ENCODE measurements at regions not wholly inside any gene's neighbourhood (a gene's known extent, or its start where the extent isn't known, plus 50 kb on each side); places are given as distances from the start of the nearest gene placed in this dataset.
"Not testable (repeated sequence)": the region's sequence is repeated elsewhere in the genome, so short reads cannot be mapped to it uniquely, and the experiment has no call there.

GRCh38 chr16:21361612-21362227 lies 83.6 kb upstream of the CRYM start:
- DNase-seq (ENCODE audit: low spot score): not testable (repeated sequence)

- DNase-seq (ENCODE audit: low spot score): not testable (repeated sequence)
These were observed 83.0 kb upstream of the CRYM start for GRCh38 chr16:21361045-21361444.

- not testable (repeated sequence) for DNase-seq (ENCODE audit: low spot score)
These were observed 81.4 kb upstream of the CRYM start for GRCh38 chr16:21359513-21359912.

DNA sequence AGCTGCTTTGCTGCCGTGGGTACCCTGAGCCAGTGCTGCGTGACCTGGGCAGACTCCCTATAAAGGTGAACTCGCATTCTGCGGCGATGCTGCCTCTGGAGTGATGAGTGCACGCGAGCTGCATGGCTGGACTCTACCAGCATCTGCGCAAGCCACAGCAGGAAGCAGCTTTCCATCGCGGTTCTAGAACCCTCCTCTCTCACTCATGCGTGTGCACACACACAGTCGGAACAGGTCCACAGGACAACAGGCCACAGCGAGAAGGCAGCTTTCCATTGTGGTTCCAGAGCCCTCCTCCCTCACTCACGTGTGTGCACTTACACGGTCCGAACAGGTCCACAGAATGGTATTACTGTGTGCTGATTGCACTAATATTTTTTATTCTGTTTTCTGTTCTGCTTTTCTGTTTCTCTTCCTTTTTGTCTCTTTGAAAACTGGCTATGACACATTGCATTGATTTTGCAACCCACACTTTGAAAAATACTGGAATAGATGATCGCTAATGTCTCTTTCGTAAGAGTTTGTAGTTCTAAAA lies 80.2 kb upstream of the CRYM start:
- not testable (repeated sequence) for DNase-seq (ENCODE audit: low spot score)

GRCh38 chr16:21356308-21356707 lies 78.2 kb upstream of the CRYM start:
- not testable (repeated sequence) for DNase-seq (ENCODE audit: low spot score)

DNA sequence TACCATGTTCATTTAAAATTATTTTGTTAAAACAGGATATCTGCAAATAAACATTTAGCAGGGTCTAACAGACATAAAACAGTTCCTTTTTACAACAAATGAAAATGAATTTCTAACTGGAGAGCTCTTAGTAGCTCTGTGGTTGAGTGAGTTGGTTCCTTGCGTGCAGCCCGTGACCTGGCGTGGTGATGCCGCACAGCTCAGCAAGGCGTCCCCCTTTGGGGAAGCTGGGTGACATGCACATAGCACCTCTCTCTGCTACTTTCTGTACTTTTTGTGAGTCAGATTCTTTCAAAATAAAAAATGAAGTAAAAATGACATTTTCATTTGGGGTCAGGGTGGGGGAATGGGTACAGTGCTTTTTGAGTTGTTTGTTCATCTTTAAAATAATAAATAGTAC lies 73.3 kb upstream of the CRYM start:
- not testable (repeated sequence) for DNase-seq (ENCODE audit: low spot score)

- not testable (repeated sequence) for DNase-seq (ENCODE audit: low spot score)
These were observed 72.8 kb upstream of the CRYM start for GRCh38 chr16:21350851-21351250.

DNA sequence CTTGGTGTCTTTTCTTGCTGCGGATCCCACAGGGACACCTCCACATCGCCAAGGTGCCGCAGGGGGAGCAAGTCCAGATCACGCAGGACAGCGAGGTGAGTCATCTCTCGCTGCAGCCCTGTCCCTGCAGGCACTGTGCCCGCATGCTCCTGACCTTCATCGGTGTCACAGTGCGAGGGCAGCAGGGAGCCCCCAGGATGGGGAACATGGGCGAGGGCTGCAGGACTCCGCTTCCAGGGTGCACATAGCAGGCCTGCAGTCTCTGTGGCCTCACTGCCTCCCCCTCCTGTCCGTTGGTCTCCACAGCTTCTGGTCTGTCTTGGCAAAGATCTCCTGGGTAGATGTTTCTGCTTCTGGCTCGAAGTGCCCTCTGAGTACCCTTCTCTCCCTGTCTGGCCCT lies 71.2 kb upstream of the CRYM start:
- not testable (repeated sequence) for DNase-seq (ENCODE audit: low spot score)

DNA sequence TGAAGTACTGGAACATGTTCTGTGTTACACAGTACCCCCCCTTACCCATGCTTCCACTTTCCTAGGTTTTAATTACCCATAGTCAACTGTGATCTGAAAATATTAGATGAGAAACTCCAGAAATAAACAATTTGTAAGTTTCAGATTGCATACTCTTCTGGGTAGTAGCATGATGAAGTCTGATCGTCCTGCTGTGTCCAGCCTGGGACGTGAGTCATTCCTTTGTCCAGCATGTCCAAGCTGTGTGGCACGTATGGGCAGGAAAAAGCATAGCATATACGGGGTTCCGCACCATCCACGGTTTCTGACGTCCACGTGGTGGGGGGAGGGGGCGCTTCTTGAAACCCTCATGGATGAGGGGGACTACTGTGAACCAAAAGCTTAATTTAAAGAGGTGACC lies 70.7 kb upstream of the CRYM start:
- DNase-seq (ENCODE audit: low spot score): not testable (repeated sequence)

- DNase-seq (ENCODE audit: low spot score): not testable (repeated sequence)
These were observed 69.4 kb upstream of the CRYM start for GRCh38 chr16:21347538-21347937.

DNA sequence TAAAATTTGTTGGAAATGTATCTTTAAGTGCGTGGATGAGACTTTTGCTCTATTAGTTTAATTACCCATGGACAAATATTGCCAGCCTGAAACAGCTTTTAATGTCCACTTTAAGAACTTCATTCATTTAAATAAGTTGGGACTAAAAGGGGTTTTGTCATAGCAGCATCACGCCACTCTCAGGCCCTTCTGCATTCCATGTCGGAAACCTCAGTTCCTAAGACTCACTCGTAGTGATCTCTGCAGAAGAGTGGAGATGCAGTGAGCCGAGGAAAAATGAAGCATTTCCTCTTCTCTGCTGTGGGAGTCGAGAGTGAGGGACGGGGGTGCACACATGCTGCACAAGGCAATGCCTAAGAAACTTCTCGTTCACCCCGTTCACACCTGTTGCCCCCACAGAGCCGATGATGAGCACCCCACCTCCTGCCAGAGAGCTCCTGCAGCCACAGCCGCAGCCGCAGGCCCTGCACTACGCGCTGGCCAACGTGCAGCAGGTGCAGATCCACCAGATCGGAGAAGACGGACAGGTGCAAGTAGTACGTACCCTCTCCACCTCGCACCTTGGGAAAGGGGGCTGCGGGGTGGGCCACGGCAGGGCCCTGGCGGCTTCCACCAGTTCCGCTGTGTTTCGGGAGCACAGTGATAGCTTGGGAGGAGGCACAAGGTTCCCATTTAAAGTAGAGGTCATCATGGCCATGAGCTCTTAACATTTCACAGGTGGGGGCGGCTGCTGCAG lies 68.8 kb upstream of the CRYM start:
- DNase-seq (ENCODE audit: low spot score): not testable (repeated sequence)

DNA sequence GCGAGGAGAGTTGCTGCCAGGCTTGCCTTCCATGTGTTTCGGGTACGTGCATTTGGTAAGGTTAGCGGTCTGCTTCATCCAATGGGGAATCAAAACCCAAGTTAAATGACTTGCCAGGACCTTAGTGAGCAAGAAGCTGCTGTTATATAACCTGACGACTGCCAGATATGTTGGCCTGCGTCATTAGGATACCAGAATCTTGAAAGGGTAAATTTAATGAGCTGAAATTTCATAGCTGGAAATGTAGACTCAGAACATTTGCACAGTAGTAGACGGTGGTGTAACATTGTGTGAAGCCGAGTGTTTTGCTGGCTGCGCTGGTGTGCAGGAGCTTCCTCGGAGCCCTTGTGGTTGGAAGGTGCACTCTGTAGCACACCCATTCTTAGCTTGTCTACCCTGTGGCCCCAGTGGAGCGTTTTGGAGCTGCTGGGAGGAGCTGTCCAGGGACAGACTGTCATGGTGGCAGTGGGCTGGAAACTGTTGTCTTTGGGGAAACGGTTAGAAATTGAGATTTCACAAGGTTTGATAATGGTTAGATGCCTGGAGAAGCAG lies 66.3 kb upstream of the CRYM start:
- DNase-seq (ENCODE audit: low spot score): not testable (repeated sequence)

DNA sequence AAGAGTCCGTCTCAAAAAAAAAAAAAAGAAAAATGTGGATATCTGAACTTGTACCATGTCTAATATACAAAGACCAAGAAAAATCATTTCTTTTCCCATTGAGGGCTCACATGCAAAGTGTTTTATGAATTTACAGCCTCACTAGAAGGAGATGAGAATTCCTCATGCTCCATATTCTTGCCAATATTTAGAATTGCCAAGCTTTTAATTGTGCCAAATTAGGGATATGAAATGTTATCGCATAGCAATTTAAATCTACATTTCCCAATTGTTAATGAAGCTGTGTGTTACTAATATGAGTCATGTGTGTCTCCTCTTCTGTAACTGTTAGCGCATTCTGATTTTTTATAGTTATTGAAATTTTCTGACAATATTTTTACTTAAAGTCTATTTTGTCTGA lies 63.0 kb upstream of the CRYM start:
- no peak for DNase-seq (ENCODE audit: low spot score)

- DNase-seq (ENCODE audit: low spot score): no peak
These were observed 61.9 kb upstream of the CRYM start for GRCh38 chr16:21339941-21340340.

DNA sequence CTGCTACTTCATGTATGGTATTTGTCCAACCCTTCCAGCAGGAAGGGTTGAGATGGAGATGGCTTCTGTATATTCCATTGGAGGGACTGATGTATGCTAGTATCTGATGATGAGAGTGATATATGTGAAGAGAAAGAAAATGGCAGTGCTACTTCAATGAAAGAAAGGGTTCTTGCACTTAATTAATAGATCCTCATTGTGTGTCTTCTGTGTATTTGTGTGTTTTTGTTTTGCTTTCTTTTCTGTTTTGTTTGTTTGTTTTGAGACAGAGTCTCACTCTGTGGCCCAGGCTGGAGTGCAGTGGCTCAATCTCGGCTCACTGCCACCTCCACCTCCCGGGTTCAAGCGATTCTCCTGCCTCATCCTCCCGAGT lies 61.2 kb upstream of the CRYM start:
- no peak for DNase-seq (ENCODE audit: low spot score)

GRCh38 chr16:21338537-21339268 lies 60.6 kb upstream of the CRYM start:
- no peak for DNase-seq (ENCODE audit: low spot score)

DNA sequence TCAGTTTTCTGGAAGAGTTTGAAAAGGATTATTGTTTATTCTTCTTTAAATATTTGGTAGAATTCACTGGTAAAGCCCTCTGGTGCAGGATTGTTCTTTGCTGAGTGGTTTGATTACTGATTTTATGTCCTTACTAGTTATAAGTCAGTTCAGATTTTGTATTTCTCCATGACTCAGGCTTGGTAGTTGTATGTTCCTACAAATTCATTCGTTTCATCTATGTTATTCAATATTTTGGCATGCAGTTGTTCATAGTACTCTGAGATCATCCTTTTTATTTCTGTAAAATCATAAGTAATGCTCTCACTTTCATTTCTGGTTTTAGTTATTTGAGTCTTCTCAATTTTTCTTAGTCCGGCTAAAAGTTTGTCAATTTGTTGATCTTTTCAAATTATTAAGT lies 58.1 kb upstream of the CRYM start:
- peak; percentile 9 for DNase-seq (ENCODE audit: low spot score)

GRCh38 chr16:21334188-21335146 lies 56.4 kb upstream of the CRYM start:
- not testable (repeated sequence) for DNase-seq (ENCODE audit: low spot score)

DNA sequence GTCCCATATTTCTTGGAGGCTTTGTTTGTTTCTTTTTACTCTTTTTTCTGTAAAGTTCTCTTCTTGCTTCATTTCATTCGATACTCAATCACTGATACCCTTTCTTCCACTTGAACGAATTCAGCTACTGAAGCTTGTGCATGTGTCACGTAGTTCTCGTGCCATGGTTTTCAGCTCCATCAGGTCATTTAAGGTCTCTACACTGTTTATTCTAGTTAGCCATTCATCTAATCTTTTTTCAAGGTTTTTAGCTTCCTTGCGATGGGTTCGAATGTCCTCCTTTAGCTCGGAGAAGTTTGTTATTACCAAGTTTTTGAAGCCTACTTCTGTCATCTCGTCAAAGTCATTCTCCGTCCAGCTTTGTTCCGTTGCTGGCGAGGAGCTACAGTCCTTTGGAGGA lies 55.6 kb upstream of the CRYM start:
- not testable (repeated sequence) for DNase-seq (ENCODE audit: low spot score)
